K562 (cell line): ENCODE measurements at regions not wholly inside any gene's neighbourhood (a gene's known extent, or its start where the extent isn't known, plus 50 kb on each side); places are given as distances from the start of the nearest gene placed in this dataset.

Source experiments
- ATAC-seq: fragments of 200-7000 bp; cut with Tn5 transposase; 3 replicates; pipeline ENCODE4 v1.9.1; 2020; ENCODE audit warnings: moderate library complexity
- BruUV-seq: library from RNA; stranded (reverse); fragments of 400-500 nt; replicated peaks from 2 replicates; lab custom pipeline; 2021; lab: Mats Ljungman, UMichigan
- CTCF ChIA-PET: fragments of 300-600 bp; formaldehyde crosslinking; extraction: SDS; loops from one replicate; lab custom pipeline; 2021; ENCODE audit warnings: low intra/inter-chr PET ratio; lab: Yijun Ruan, JAX
- POLR2A ChIA-PET: fragments of 300-600, 350-650 bp; sonication (Branson Sonifier 250); formaldehyde crosslinking; extraction: SDS; loops from one replicate; lab custom pipeline; 2021; ENCODE audit warnings: antibody characterized with exemption, inconsistent platforms; lab: Yijun Ruan, JAX
- DNase-seq, 4 experiments: peaks; one replicate each; pipeline versions ENCODE4 v3.0.0 to v3.0.0-alpha.2; 2011 to 2018; ENCODE audit warnings: low spot score in 3 of 4, mixed read lengths in 3 of 4; ENCODE audit errors: extremely low read depth in 1 of 4
- FAIRE-seq: peaks from 2 replicates; lab custom pipeline; 2011; peaks lifted over from hg19 to GRCh38; lab: Jason Lieb, UNC
- H2AFZ ChIP-seq: 2 replicates; pipeline ENCODE4 v1.6.0; 2011; ENCODE audit warnings: low read depth, low read length, control low read depth, inconsistent platforms
- H3K27ac ChIP-seq: fragments of 200-600 bp; 3 replicates; pipeline ENCODE4 v1.8.0; 2011; ENCODE audit warnings: low read depth, mild to moderate bottlenecking, control low read depth, inconsistent platforms, low read length, moderate library complexity, mixed read lengths; ENCODE audit errors: extremely low read depth
- H3K27me3 ChIP-seq, 2 experiments: fragments of 300-600 bp in 1 of 2; 2 replicates in 1 of 2; 3 replicates in 1 of 2; pipeline versions ENCODE4 v1.6.0 to v1.8.0; 2011; ENCODE audit warnings: inconsistent platforms in 2 of 2, low read length in 2 of 2, mild to moderate bottlenecking in 1 of 2, mixed read lengths in 1 of 2, moderate library complexity in 1 of 2; ENCODE audit not compliant: control insufficient read depth in 2 of 2, insufficient read depth in 2 of 2
- H3K36me3 ChIP-seq: fragments of 300-600 bp; 3 replicates; pipeline ENCODE4 v1.8.0; 2011; ENCODE audit warnings: mild to moderate bottlenecking, low read length, inconsistent platforms; ENCODE audit not compliant: control insufficient read depth, insufficient read depth
- H3K4me1 ChIP-seq, 2 experiments: fragments of 200-600 bp in 1 of 2; replicated peaks in 1 of 2; 2 replicates in 1 of 2; 3 replicates in 1 of 2; pipeline versions ENCODE4 v1.5.1 to v1.8.0; 2011; ENCODE audit warnings: inconsistent platforms in 2 of 2, low read length in 2 of 2, mild to moderate bottlenecking in 1 of 2, mixed read lengths in 1 of 2, moderate library complexity in 1 of 2; ENCODE audit not compliant: control insufficient read depth in 2 of 2, insufficient read depth in 2 of 2
- H3K4me2 ChIP-seq: 2 replicates; pipeline ENCODE4 v1.6.1; 2011; ENCODE audit warnings: low read length, control low read depth, inconsistent platforms, mixed read lengths; ENCODE audit not compliant: insufficient read depth
- H3K4me3 ChIP-seq: fragments of 200-600 bp; sonication (generic), shearing (Covaris generic); 2 replicates; pipeline ENCODE4 v1.5.1; 2016; ENCODE audit warnings: control low read depth, inconsistent platforms
- H3K79me2 ChIP-seq: fragments of 200-600 bp; 3 replicates; pipeline ENCODE4 v1.8.0; 2011; ENCODE audit warnings: low read length, inconsistent platforms; ENCODE audit not compliant: control insufficient read depth, insufficient read depth
- H3K9ac ChIP-seq, 2 experiments: 2 replicates each; pipeline versions ENCODE4 v1.6.0 to v1.6.1; 2011; ENCODE audit warnings: low read depth in 2 of 2, low read length in 2 of 2, control low read depth in 1 of 2, inconsistent platforms in 1 of 2, mild to moderate bottlenecking in 1 of 2, mixed read lengths in 1 of 2; ENCODE audit not compliant: insufficient read depth in 1 of 2
- H3K9me1 ChIP-seq: one replicate; pipeline ENCODE4 v1.6.0; 2011; ENCODE audit warnings: inconsistent platforms, mild to moderate bottlenecking, low read length, moderate library complexity; ENCODE audit not compliant: control insufficient read depth, insufficient read depth
- H3K9me3 ChIP-seq: replicated peaks from 2 replicates; pipeline ENCODE4 v1.5.1; 2011; ENCODE audit warnings: low read depth, low read length, inconsistent platforms; ENCODE audit not compliant: control insufficient read depth, insufficient read depth
- H4K20me1 ChIP-seq: replicated peaks from 2 replicates; pipeline ENCODE4 v1.6.1; 2011; ENCODE audit warnings: low read length, inconsistent platforms, mixed read lengths; ENCODE audit not compliant: control insufficient read depth, insufficient read depth
- BCLAF1 ChIP-seq, 2 experiments: fragments of 450-650 bp in 1 of 2; IDR thresholded peaks; 2 replicates each; pipeline ENCODE4 v1.6.1; 2011 to 2017; ENCODE audit warnings: low read depth in 2 of 2, antibody characterized with exemption in 1 of 2, borderline replicate concordance in 1 of 2, low read length in 1 of 2, mild to moderate bottlenecking in 1 of 2, mixed read lengths in 1 of 2; ENCODE audit not compliant: control insufficient read depth in 1 of 2
- CBX2 ChIP-seq: fragments of 200-600 bp; sonication (generic); IDR thresholded peaks from one replicate; pipeline ENCODE4 v1.6.1; 2012; ENCODE audit warnings: mild to moderate bottlenecking, low read length, inconsistent platforms; ENCODE audit not compliant: insufficient read depth, poor library complexity, severe bottlenecking
- EGR1 ChIP-seq: fragments of 450-650 bp; conservative IDR thresholded peaks from 2 replicates; pipeline ENCODE4 v1.6.1; 2017; ENCODE audit warnings: mild to moderate bottlenecking
- ETV5 ChIP-seq: sonication (generic); formaldehyde crosslinking; IDR thresholded peaks from 2 replicates; pipeline ENCODE4 v1.4.0; 2020; ENCODE audit warnings: low read depth, mild to moderate bottlenecking, missing genetic modification reagents
- FOXP1 ChIP-seq: sonication (generic); formaldehyde crosslinking; IDR thresholded peaks from 2 replicates; pipeline ENCODE4 v1.8.0; 2022; ENCODE audit warnings: mild to moderate bottlenecking, missing genetic modification reagents
- HCFC1 ChIP-seq: IDR thresholded peaks from 2 replicates; pipeline ENCODE4 v1.6.1; 2012; ENCODE audit warnings: low read depth, low read length, improper control_type of control experiment
- HDAC1 ChIP-seq, 2 experiments: fragments of 450-650 bp; IDR thresholded peaks; 2 replicates each; pipeline ENCODE4 v1.6.1; 2016 to 2017; ENCODE audit warnings: inconsistent platforms in 1 of 2, mild to moderate bottlenecking in 1 of 2, moderate library complexity in 1 of 2
- L3MBTL2 ChIP-seq: fragments of 450-650 bp; IDR thresholded peaks from 2 replicates; pipeline ENCODE4 v1.6.1; 2016; ENCODE audit warnings: mild to moderate bottlenecking, moderate library complexity
- MCM7 ChIP-seq, 2 experiments: fragments of 450-650 bp; IDR thresholded peaks; 2 replicates each; pipeline ENCODE4 v1.6.1; 2016 to 2018
- MEIS2 ChIP-seq: fragments of 450-650 bp; IDR thresholded peaks from 2 replicates; pipeline ENCODE4 v1.6.1; 2014; ENCODE audit warnings: mild to moderate bottlenecking; ENCODE audit not compliant: partially characterized antibody
- NFE2 ChIP-seq: IDR thresholded peaks from 2 replicates; pipeline ENCODE4 v1.6.1; 2014; ENCODE audit warnings: antibody characterized with exemption, low read depth
- NFXL1 ChIP-seq: fragments of 450-650 bp; formaldehyde crosslinking; IDR thresholded peaks from 2 replicates; pipeline ENCODE4 v1.4.0; 2021; ENCODE audit warnings: mild to moderate bottlenecking
- PHF21A ChIP-seq: fragments of 450-650 bp; IDR thresholded peaks from 2 replicates; pipeline ENCODE4 v1.6.1; 2017; ENCODE audit warnings: low read depth, borderline replicate concordance
- SIRT6 ChIP-seq: IDR thresholded peaks from one replicate; pipeline ENCODE4 v1.6.1; 2012; ENCODE audit warnings: low read depth, mild to moderate bottlenecking, control low read depth, inconsistent platforms, low read length, moderate library complexity
- TBP ChIP-seq: optimal IDR thresholded peaks from 2 replicates; pipeline ENCODE3; 2011; ENCODE audit warnings: low read depth, low read length, improper control_type of control experiment
- TCFL5 ChIP-seq: fragments of 250-450 bp; sonication (Bioruptor Pico); conservative IDR thresholded peaks from 2 replicates; pipeline ENCODE4 v1.6.1; 2021; ENCODE audit warnings: mild to moderate bottlenecking, moderate library complexity, matching md5 sums
- TOE1 ChIP-seq, 2 experiments: fragments of 450-650 bp in 1 of 2; sonication (generic) in 1 of 2; formaldehyde crosslinking in 1 of 2; IDR thresholded peaks; 2 replicates each; pipeline versions ENCODE4 v1.7.1 to v1.8.0; 2016 to 2022; ENCODE audit warnings: borderline replicate concordance in 2 of 2, mild to moderate bottlenecking in 2 of 2, antibody characterized with exemption in 1 of 2, inconsistent platforms in 1 of 2, low read depth in 1 of 2, missing genetic modification reagents in 1 of 2, moderate library complexity in 1 of 2
- XRCC5 ChIP-seq: fragments of 200-400 bp; formaldehyde crosslinking; IDR thresholded peaks from 2 replicates; pipeline ENCODE4 v1.6.1; 2017; ENCODE audit warnings: low read depth, mild to moderate bottlenecking, low read length
- ZNF197 ChIP-seq: fragments of 200-800 bp; sonication (Bioruptor generic); IDR thresholded peaks from 2 replicates; pipeline ENCODE4 v1.6.1; 2016; ENCODE audit warnings: low read depth, missing genetic modification characterization, missing compliant biosample characterization
- ZNF431 ChIP-seq: sonication (generic); formaldehyde crosslinking; IDR thresholded peaks from 2 replicates; pipeline ENCODE4 v1.8.0; 2022; ENCODE audit warnings: mild to moderate bottlenecking, missing genetic modification reagents
- ZNF444 ChIP-seq: fragments of 250-450 bp; sonication (Bioruptor Pico); IDR thresholded peaks from 2 replicates; pipeline ENCODE4 v1.4.0; 2020; ENCODE audit warnings: mild to moderate bottlenecking, moderate library complexity
- ZNF57 ChIP-seq: fragments of 450-650 bp; formaldehyde crosslinking; IDR thresholded peaks from 2 replicates; pipeline ENCODE4 v1.4.0; 2020; ENCODE audit warnings: mild to moderate bottlenecking, moderate library complexity
- WGBS: fragments of 100-300 bp; shearing (Covaris generic); methylation state at CpG from one replicate; pipeline ENCODE4 v1.1.6; 2016; ENCODE audit warnings: low coverage, mixed read lengths; ENCODE audit not compliant: insufficient coverage; ENCODE audit errors: missing lambda C conversion rate; 5-methylcytosine and 5-hydroxymethylcytosine counted together
- in situ Hi-C: fragments of 300-500 bp; cut with MboI; formaldehyde crosslinking; loops from 4 replicates; pipeline ENCODE4 v1.15.0; 2018; ENCODE audit warnings: inconsistent platforms, mixed read lengths
- intact Hi-C: fragments of 100-400 bp; cut with micrococcal nuclease; formaldehyde crosslinking; loops from 2 replicates; pipeline ENCODE4 v1.14.2; 2022

- Histone ChIP-seq H3K9me3 (no peaks in the 10 kb centered on the region), H4K20me1 (no peaks in the 10 kb centered on the region), H3K4me3 (no peak overlapping the region), H3K27me3 (peaks cover 0 to 4% of the 10 kb centered on the region in 2 experiments; a peak in 2 of 5 replicates), H3K4me2 (no peak overlapping the region), H3K79me2 (no peaks in the 10 kb centered on the region), H3K9me1 (no peaks in the 10 kb centered on the region), H3K36me3 (no peaks in the 10 kb centered on the region), H3K4me1 (no peaks in the 10 kb centered on the region), H3K27ac (no peak overlapping the region), H3K9ac (no peak overlapping the region), H2AFZ (no peak overlapping the region)
- DNase-seq (no peak), FAIRE-seq (no peak), ATAC-seq (no peak)
- in situ Hi-C loops (no loop called here), intact Hi-C loops (no loop called here)
- CTCF ChIA-PET = no interaction called here
- POLR2A ChIA-PET = no interaction called here
- no TSS peak for BruUV-seq
- WGBS = 2% methylated on average over 7 of the region's 7 CpGs
- TF ChIP-seq MEIS2 (peak; percentile 36), PHF21A (no peak), XRCC5 (no peak), EGR1 (no peak), ZNF444 (no peak), ZNF57 (CRISPR knock-in tag) (no peak), ZNF431 (CRISPR knock-in tag) (no peak), CBX2 (no peak), FOXP1 (no peak), TBP (no peak), TCFL5 (no peak), HCFC1 (no peak), NFXL1 (CRISPR knock-in tag) (no peak), NFE2 (peak; percentile 16; the same call in 1 of the 2 replicates), ZNF197 (CRISPR knock-in tag) (no peak), BCLAF1 (IDR thresholded peaks at IDR 0.05; ENCODE audit: borderline replicate concordance in 1 of 2, control insufficient read depth in 1 of 2, low read depth in 2 of 2, low read length in 1 of 2) (no peak), TOE1 (IDR thresholded peaks at IDR 0.05; ENCODE audit: borderline replicate concordance) (no peak), TOE1 (CRISPR knock-in tag; IDR thresholded peaks at IDR 0.05; ENCODE audit: borderline replicate concordance, low read depth) (no peak), ETV5 (CRISPR knock-in tag) (no peak), L3MBTL2 (no peak), MCM7 (IDR thresholded peaks at IDR 0.05) (no peak), SIRT6 (no peak), HDAC1 (IDR thresholded peaks at IDR 0.05) (no peak)
These were observed 107.6 kb downstream of the TSEN15 start for GRCh38 chr1:184158896-184159681.
